ENCODE measurements at regions not wholly inside any gene's neighbourhood (a gene's known extent, or its start where the extent isn't known, plus 50 kb on each side); places are given as distances from the start of the nearest gene placed in this dataset.

- no peak for TF ChIP-seq EZH2 (IDR thresholded peaks at IDR 0.05; ENCODE audit: low read length, unreplicated experiment)
- no peak for TF ChIP-seq CTCF (conservative IDR thresholded peaks at IDR 0.05; ENCODE audit: low read depth, low read length)
- TF ChIP-seq EZH2phosphoT487 (IDR thresholded peaks at IDR 0.05; ENCODE audit: borderline replicate concordance, low read length): no peak
Measured at GRCh38 chr4:104964410-104965175, 182.1 kb upstream of the TET2 start.

All from PC-3 (cell line).